RPMI8226 (cell line): ENCODE measurements at regions not wholly inside any gene's neighbourhood (a gene's known extent, or its start where the extent isn't known, plus 50 kb on each side); places are given as distances from the start of the nearest gene placed in this dataset.
A peak's percentile ranks its signal among the peaks of the same experiment; 100 is the strongest.

Experiments
- DNase-seq: peaks from one replicate; pipeline ENCODE4 v3.0.0-alpha.2; 2015

DNA sequence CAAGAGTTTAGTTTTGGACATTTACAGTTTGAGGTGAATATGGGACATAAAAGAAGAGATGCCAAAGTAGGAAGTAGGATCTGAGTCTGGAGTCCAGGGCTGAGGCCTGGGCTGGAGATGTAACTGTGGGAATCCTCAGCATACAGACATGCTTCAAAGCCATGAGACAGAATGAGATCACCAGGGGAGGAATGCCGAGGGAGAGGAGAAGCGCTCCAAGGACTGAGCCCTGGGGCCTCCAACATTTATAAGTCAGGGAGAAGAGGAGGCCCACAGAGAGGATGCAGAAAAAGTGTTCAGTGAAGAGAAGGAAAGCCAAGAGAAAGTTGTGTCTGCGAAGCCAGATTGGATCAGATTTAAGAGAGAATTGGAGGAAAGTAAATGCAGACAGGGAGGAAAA lies 277.5 kb upstream of the MYOCD start:
- DNase-seq = no peak

DNA sequence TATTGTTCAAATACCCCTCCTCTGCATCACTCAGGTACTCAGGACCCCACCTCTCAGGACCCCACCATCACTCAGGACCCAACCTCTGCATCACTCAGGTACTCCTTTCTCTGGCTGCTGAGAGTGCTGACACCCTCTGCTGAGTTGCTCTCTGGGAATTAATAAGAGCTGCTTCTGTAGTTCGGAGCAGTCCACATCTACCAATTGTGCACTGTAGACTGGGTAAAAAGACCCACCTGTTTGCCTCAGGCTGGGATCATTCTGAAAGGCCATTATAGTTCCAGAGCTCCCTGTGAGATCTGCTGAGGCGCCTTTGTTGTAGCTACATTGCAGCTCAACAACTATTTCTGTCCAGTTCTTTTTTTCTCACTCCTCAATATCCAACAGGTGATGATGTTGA lies 276.3 kb upstream of the MYOCD start:
- DNase-seq = no peak

DNA sequence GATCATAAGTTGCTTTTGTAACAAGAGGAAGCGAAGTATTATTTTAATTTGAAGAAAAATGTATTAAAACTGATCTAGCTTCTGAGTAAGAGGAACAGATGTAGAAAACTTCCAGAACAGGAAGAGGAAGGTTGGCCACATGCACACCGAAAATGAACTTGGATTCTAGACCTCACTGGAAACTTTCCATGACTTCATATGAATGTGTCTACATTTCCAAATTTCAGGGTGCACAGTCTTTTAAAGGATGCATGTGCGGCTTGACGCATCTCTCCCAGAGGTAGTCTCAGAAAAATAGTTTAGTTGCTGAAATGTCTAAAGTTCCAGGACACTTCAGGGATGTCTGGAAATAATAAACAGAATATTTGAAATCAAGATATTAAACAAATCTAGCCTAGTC lies 275.1 kb upstream of the MYOCD start:
- DNase-seq = no peak

DNA sequence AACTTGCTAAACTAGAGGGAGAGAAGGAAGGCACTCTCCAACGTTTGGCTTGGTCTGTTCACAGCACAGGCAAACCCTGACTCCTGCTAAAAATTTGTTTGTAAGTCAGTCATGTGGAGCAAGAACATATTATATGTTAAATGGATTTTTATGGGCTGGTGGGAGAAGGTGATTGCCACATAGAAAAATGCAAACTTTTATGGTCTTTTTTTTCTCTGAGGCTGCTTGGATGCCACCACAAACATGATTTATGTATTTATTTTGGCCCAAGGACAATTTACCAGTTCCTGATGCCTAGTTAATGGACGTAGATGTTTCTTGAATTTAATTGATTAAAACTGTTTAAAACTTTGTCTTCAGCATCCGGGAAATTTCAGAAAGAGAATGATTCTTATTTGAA lies 274.2 kb upstream of the MYOCD start:
- DNase-seq = no peak

DNA sequence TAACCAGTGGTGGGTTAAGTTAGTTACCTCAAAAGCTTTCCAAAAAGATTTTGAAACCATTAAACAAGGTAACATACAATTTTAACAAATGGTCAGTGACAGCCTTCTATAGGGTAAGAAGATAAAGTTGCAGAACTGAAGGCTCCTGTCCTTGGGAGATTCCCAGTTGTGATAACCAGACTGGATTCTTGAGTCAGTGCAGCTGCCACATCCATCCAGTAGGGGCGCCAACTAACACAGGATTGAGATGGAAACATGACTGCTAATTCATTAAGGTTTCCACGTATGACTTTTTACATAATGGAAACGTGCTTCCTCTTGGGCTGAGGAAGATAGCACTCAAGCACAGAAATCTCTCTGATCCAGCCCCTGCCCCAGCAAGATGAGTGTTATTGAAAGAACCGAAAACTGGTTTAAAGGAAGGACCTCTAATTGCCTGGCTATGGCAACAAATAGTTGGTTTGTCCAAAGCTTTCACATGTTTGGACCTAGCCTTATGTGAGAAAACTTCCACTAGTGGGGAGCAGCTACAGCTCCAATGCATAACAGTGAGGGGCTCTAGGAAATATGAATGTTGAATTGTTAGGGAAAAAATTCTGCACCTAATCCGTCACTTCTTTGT lies 269.8 kb upstream of the MYOCD start:
- peak; percentile 15 for DNase-seq

DNA sequence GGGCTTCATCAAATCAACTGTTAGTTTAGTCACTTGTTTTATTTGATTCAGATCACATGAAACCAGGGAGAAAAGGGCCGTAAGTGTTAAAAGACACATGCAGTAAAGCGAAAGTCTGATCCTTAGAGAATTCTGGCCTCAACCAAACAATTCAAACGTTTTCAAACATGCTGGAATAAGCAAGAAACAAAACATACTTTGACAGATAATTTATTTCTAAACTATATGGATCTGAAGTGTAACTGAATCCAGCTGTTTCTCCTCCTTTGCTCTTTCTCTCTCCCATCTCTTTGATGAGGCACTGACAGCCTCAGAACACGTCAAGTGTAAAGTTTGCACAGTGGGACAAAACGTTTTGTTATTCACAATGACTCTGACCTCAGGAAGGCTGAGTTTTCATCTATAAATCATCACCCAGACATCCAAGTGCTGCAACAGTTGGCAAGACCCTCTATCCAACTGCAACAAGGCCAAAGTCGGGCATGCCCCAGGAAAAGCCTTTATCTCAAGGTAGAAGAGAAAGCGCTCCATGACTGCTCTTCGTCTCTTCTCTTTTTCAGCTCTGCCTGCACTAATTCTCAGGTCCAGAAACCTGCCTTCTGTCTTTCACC lies 267.1 kb upstream of the MYOCD start:
- DNase-seq = no peak

DNA sequence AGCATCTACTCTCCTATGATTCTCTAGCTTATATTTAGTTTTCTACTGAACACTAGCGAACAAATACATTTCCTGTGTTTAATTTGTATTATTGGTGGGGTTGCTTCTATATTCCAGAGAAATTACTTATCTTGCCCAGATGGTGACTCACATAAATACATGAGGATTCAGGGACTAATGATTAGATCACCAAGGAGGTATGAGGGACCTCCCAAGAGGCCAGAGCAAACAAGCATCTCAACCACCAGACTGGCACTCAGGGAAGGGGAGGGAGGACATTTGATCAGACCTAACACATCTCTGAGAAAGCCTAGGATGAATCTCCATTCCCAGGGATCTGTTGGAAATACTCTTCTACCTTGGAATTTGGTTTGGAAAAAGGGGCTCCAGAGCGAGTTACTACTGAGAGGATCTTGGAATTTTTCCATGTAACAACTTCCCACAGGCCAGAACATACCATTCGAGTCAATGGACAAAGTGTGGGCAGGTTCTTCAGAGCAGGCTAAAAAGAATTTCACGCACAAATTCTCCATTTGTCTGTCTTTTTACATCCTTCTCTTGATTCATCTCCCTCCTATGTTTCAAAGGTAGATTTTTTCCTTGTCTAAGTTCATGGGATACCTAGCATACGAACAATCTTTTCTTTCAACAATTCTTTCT lies 262.6 kb upstream of the MYOCD start:
- no peak for DNase-seq

DNA sequence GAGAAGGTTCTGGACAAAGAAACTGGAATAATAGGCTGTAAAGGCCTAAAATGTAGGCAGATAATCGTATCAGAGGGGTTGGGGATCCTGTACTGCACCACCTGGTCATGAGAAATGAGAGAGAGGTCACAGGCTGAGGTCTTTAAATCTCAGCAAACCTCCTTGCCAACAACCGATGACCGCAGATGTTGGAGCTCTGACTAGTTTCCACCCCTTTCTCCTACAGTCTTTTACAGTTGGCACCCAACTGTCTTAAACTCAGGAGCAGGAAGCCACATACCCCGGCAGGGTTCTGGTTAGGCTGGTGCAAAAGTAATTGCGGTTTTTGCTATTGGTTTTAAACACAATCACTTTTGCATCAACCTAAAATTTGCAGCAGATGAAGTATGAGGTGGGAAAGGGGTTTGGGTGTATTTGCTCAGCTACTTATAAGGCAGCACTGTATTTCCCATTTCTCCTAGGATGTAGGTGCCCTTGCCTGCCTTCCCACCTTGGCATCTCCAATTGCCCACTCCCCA lies 261.8 kb upstream of the MYOCD start:
- no peak for DNase-seq

DNA sequence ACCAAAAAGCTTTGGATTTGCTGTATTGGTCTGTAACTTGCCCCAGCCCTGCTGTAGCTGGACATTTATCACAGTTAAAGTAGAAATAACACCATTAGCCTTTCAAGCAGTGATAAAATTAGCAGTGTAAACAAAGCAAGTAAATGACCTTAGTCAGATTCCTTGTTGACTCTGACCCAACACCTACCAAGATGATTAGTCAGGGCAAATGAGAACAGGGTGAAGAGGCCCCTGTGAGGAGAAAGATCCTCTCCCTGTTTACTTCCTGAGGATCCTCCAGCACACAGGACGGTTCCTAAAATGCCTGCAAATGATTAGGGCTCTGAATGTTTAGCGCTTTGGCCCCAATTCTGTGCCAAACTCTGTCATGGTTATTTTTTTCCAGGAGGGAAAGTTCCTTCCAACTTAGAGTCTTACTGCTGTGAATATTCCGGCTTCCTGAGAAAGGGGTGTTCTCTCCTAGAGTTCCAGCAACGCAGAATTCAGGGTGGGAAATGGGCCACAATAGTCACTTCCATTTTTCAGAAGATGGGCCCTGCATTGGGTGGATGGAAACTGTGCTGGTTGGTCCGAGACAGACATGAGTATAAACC lies 259.0 kb upstream of the MYOCD start:
- DNase-seq = no peak

DNA sequence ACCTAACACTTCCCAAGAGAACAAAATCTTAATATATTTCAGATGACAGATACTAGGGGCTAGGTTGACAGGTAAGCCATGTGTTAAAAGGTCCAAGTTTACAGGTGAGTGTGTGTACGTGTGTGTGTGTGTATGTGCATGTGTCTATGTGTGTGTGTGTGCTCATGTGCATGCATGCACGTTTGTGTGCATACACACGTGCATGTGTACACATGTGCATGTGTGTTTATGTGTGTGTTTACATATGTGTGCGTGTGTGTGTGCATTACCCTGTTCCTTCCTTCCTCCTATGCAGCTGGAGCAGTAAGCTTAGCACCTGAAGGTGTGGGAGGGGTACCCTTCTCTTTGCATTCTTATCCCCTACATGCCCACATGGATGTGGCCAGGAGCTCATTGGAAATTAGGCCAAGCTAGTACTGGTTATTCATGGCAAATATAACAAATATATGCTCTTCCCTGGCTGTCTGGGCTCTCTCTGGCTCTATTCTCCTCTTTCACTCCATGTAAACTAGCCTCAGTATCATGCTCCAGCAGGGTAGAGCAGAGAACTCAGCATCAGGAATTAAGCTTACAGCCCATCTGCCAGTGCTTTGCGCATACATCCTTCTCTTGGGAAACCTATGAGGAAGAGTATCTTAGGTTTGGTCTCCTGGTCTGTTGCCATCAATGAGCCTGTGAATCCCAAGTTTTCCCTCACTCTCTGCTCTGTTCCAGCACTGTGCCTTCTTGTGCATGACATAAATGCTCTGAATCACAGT lies 258.0 kb upstream of the MYOCD start:
- DNase-seq = no peak

DNA sequence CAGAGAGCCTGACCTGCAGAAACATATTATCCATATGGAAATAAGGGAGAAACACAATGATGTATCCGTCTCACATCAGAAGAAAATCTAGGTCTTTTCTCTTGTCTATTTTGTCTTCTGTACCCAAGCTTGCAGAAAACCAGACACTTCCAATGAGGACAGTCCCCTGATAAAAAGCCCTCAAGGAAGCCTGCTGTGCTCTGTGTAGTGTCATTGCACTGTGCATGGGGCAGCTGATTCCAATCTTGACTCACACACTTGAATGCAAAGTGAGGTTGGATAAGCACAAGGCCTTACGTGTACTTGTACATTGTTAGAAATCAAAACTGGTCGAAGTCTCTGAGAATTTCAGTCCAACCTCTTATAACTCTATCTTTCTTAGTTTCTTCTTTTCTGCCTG lies 256.6 kb upstream of the MYOCD start:
- DNase-seq = no peak

DNA sequence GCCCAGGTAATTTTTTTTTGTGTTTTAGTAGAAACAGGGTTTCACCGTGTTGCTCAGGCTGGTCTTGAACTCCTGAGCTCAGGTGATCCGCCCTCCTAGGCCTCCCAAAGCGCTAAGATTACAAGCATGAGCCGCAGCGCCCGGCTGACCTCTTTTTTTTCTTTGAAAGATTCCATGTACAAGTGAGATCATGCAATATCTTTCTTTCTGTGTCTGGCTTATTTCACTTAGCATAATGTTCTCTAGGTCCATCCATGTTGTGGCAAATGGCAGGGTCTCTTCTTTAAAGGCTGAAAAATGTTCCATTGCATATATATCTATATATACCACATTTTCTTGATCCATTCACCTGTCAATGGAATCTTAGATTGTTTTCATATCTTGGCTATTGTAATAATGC lies 255.0 kb upstream of the MYOCD start:
- DNase-seq = no peak

DNA sequence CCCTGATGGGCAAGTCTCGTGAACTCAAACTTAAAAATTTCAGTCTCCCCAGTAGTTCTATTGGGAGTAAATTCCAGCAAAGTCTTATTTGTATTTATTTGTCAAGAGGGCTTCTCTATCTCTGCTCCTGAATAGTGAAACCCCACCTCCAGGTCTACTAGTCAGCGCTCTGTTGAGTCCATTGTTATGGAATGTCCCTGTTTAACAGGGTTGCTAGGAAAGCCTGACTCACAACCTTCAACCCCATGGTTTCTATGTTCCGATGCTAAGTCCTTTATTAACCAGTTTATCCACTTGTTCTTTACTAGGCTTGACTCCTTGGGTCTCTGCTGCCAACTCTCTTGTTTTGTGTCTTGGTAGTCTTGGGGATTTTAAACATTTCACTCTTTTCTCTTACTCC lies 250.7 kb upstream of the MYOCD start:
- DNase-seq = no peak

DNA sequence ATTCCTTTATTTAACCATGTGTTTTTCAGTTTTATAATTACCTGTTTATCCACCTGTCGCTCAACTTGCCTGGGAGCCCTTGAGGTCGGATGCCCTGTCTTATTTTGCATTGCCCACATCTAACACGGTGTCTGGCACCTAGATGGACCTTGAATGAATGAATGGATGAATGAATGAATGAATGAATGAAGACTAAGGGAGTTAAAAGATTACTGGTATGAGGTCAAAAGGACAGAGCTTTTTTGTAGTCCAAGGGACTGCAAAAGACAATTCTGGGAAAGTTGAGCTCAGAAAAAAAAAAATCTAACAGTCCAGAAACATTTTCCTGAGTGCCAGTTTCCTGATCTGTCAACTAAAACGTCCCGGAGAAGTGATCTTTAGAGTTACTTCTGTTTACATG lies 244.6 kb upstream of the MYOCD start:
- DNase-seq = no peak

DNA sequence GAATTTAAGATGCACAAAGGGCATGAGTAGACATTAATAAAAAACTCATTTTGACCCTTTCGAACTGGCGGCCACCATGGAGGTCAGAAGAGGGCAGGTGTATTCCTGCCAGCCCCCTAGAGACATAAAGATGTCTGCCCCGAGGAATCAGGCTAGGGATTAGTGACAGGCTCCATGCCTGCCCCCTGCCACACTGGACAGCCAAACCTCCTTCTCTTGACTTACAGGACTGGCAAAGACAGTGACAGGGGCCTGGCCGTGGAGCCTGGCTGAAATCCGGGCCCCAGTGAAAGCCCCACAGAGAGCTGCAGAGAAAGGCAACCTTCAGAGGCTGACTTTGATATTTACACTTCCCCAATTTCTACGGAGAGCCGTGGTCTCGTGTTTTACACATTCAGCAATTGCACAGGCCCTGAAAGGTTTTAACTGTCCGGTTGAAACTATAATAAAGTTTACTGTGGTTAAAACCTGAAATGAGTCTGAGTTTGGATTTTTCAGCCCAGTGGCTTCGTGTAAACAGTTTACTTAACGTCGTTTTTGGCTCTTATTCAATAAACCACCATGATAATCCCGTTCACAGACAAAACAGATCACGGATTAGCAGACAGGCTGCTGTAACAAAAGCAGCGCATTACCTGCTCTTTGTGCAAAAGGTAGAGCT lies 243.9 kb upstream of the MYOCD start:
- DNase-seq = peak; percentile 47

DNA sequence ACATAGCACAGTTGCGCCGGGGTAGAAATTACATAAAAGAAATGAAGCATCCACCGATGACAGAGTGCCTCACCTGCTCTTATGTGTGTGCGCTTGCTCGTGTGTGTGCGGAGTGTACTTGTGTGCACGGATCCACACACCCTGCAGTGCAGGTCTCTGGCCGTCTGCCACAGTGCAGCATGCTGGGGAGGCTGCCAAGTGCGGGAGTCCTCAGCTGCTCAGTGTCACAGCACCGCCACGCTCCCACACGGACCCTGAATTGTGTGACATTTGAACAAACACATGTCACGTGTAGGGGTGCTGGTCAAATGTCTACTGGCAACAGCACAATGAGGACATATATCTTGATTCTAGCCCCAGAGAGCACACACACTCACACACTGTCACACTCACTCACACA lies 243.0 kb upstream of the MYOCD start:
- DNase-seq = peak; percentile 13

DNA sequence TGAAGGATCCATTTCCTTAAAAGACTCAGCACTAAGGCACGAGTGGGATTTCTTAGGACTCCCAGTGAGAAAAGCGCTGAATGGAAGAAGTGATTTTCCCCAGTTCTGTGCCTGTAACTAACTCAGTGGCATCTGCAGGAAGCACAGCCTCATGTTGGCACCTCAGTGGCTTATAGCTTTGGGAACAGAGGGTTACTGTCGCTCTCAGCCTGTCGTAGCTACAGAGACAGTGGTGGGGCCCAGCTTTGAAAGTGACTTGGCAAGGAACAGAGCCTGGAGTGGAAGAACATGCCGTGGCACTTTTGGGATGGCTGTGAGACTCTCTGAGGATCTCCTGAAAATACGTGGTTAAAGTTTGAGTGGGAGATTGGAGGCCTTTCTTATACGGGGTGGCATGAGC lies 242.4 kb upstream of the MYOCD start:
- no peak for DNase-seq

DNA sequence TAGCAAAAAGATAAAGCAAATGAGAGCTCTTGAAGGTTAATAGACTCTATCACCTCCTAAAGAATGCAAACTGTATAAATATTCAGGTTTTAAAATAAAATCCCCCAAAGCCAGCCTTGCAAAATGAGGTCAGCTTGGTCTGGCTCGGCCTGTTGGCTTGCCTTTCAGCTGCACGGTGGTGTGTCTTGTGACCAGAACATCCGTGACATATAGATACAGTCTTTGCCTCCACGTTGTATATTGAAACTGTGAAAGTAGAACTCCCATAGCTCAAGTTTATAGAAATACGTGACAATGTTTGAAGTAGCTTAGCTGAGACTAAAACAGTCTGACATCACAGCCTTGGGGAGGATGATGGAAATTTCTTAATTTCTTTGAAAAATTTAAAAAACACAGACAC lies 236.6 kb upstream of the MYOCD start:
- no peak for DNase-seq

DNA sequence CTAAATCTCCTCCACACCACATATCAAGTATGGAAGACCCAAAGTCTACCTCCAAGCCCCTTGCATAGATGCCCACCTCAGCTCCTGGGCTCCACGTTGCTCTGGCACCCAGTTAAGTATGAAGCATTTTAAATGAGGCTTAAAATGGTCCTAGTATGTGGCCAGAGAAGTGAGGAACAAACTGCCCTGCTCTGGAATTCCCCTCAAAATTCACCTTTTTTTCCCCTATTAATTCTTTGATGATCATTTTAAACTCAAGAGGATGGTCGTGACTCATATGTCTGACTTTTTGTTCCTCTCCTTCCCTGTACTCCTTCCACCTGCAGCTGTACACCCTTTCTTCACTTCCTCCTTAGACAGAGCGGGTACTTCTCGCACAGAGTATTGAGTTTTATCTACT lies 234.5 kb upstream of the MYOCD start:
- DNase-seq = no peak

DNA sequence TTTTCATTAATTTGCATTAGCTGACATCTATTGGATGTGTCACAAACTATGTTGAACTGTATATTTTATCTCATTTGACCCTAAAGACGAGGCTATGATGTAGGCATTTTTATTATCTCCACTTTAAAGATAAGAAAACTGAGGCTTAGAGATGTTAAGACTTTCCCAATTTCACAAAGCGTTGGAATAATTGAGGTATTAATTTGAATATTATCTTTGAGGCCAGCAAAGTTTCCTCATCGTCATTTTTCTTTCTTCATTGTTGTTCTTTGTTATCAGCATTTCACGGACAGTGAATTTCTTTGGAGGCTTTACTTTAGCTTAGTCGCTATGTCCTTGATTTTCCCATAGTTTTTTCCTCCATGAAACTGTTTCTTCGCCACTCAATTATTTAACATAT lies 227.5 kb upstream of the MYOCD start:
- no peak for DNase-seq

DNA sequence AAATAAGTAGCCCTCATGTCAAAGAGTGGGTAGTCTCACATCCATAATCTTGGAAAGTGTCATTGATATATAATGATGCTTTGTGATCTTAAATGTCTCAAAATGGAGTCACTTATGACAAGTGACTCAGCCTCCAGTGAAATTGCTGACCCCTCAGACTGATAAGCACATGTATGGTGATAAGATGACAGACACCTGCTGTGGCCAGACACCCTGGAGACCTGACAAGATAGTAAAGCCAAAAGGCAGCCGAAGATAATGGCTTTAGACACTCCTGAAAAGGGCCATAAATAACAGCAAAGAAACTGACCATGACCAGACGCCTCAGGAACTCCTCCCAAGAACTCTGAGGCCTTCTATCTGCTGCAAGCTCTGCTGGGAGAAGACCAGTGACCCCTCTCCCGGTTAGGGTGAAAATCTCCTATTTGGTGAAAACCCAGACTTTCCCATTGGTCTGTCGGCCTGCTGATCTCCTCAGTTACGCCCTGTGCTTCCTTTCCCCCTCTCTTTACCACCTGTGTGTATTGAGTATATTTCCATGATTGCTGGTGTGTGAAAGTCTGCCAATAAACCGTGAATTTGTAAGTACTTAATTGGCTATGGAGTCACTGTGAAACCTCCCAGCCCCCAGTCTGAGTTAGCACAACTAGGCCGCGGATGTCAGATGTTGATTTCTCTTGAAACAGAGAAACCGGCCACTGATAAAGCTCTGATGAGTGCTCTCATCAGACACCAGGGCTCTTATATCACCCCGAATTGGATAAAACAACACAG lies 226.7 kb upstream of the MYOCD start:
- no peak for DNase-seq

DNA sequence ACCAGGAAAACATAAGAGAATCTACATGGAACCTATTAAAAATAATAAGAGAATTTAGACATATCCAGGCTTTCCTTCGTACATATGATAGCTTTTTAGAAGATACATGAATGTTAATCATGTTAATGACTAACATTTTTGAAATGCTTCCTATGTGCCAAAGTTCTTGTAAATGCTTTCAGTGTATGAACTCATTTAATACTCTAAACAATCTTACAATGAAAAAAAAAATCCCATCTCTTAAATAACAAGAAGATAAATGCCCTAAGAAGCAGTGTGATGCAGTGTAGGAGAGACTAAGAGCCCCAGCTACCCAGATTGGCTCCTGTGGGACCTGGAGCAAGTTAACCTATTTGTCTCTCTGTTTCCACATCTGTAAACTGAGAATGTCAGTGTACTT lies 220.4 kb upstream of the MYOCD start:
- DNase-seq = no peak
